GM12878 (cell line): ENCODE measurements at regions not wholly inside any gene's neighbourhood (a gene's known extent, or its start where the extent isn't known, plus 50 kb on each side); places are given as distances from the start of the nearest gene placed in this dataset.

ENCODE experiments used
- BHLHE40 ChIP-seq, 2 experiments: fragments of 450-650 bp in 1 of 2; IDR thresholded peaks; 2 replicates each; pipeline ENCODE4 v1.6.1; 2011 to 2017; ENCODE audit warnings: low read depth in 2 of 2, borderline replicate concordance in 1 of 2, improper control_type of control experiment in 1 of 2, low read length in 1 of 2, mild to moderate bottlenecking in 1 of 2
- CEBPB ChIP-seq, 2 experiments: fragments of 150-350 bp in 1 of 2; IDR thresholded peaks; 2 replicates each; pipeline ENCODE4 v1.6.1; 2012 to 2014; ENCODE audit warnings: low read depth in 2 of 2, low read length in 2 of 2, borderline replicate concordance in 1 of 2, inconsistent platforms in 1 of 2
- CTCF ChIP-seq, 3 experiments: IDR thresholded peaks in 2 of 3; conservative IDR thresholded peaks in 1 of 3; 2 replicates each; pipeline ENCODE4 v1.5.1; 2011; ENCODE audit warnings: low read depth in 3 of 3, low read length in 3 of 3, mild to moderate bottlenecking in 3 of 3, control low read depth in 2 of 3, moderate library complexity in 2 of 3, inconsistent platforms in 1 of 3, mixed read lengths in 1 of 3; ENCODE audit not compliant: control insufficient read depth in 2 of 3, insufficient read depth in 1 of 3; ENCODE audit errors: extremely low read depth in 1 of 3
- E2F8 ChIP-seq: fragments of 450-650 bp; IDR thresholded peaks from 2 replicates; pipeline ENCODE4 v1.6.1; 2018; ENCODE audit warnings: mild to moderate bottlenecking, low read depth, moderate library complexity; ENCODE audit not compliant: partially characterized antibody
- ELK1 ChIP-seq: IDR thresholded peaks from 2 replicates; pipeline ENCODE4 v1.6.1; 2012; ENCODE audit warnings: low read depth, low read length, improper control_type of control experiment
- IRF3 ChIP-seq: fragments of 450-650 bp; IDR thresholded peaks from 2 replicates; pipeline ENCODE4 v1.6.1; 2014; ENCODE audit warnings: mild to moderate bottlenecking
- POLR2A ChIP-seq: IDR thresholded peaks from 2 replicates; pipeline ENCODE4 v1.6.1; 2011; ENCODE audit warnings: low read depth, mild to moderate bottlenecking, low read length
- POU2F2 ChIP-seq: IDR thresholded peaks from 3 replicates; pipeline ENCODE4 v1.6.1; 2011; ENCODE audit warnings: low read depth, mild to moderate bottlenecking, low read length, borderline replicate concordance

- TF ChIP-seq POLR2A: no peak
- no peak for TF ChIP-seq ELK1
- no peak for TF ChIP-seq CTCF (IDR thresholded peaks at IDR 0.05 in 2 of 3, conservative IDR thresholded peaks at IDR 0.05 in 1 of 3; ENCODE audit: control insufficient read depth in 2 of 3, extremely low read depth in 1 of 3, insufficient read depth in 1 of 3, low read depth in 3 of 3, low read length in 3 of 3)
- TF ChIP-seq IRF3: no peak
- no peak for TF ChIP-seq CEBPB (IDR thresholded peaks at IDR 0.05; ENCODE audit: borderline replicate concordance in 1 of 2, low read depth in 2 of 2, low read length in 2 of 2)
- no peak for TF ChIP-seq POU2F2
- no peak for TF ChIP-seq BHLHE40 (IDR thresholded peaks at IDR 0.05; ENCODE audit: borderline replicate concordance in 1 of 2, low read depth in 2 of 2, low read length in 1 of 2)
- TF ChIP-seq E2F8: no peak
Observed at GRCh38 chr2:183680573-183680972, 556.3 kb downstream of the NUP35 start.
